ENCODE measurements at regions not wholly inside any gene's neighbourhood (a gene's known extent, or its start where the extent isn't known, plus 50 kb on each side); places are given as distances from the start of the nearest gene placed in this dataset.

- no peaks in the 10 kb centered on the region for H3K36me3 ChIP-seq
- H3K4me3 ChIP-seq = no peak overlapping the region
- DNase-seq (no peak), ATAC-seq (no peak)
- intact Hi-C loops (cut with DNase I) = no loop called here
- TF ChIP-seq, protein P1, sequence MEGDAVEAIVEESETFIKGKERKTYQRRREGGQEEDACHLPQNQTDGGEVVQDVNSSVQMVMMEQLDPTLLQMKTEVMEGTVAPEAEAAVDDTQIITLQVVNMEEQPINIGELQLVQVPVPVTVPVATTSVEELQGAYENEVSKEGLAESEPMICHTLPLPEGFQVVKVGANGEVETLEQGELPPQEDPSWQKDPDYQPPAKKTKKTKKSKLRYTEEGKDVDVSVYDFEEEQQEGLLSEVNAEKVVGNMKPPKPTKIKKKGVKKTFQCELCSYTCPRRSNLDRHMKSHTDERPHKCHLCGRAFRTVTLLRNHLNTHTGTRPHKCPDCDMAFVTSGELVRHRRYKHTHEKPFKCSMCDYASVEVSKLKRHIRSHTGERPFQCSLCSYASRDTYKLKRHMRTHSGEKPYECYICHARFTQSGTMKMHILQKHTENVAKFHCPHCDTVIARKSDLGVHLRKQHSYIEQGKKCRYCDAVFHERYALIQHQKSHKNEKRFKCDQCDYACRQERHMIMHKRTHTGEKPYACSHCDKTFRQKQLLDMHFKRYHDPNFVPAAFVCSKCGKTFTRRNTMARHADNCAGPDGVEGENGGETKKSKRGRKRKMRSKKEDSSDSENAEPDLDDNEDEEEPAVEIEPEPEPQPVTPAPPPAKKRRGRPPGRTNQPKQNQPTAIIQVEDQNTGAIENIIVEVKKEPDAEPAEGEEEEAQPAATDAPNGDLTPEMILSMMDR (IDR thresholded peaks at IDR 0.05) = no peak
- no peak overlapping the region for H3K27ac ChIP-seq
- H3K27me3 ChIP-seq = peaks cover 9% of the 10 kb centered on the region
- no peaks in the 10 kb centered on the region for H3K9me3 ChIP-seq
- no peaks in the 10 kb centered on the region for H3K4me1 ChIP-seq
Measured at GRCh38 chr6:37559050-37559449, 59.4 kb upstream of the CCDC167 start.

- Histone ChIP-seq H3K4me1 (no peaks in the 10 kb centered on the region), H3K27ac (no peak overlapping the region), H3K36me3 (no peaks in the 10 kb centered on the region), H3K27me3 (peaks cover 9% of the 10 kb centered on the region), H3K4me3 (no peak overlapping the region), H3K9me3 (no peaks in the 10 kb centered on the region)
- no peak for DNase-seq
- ATAC-seq = no peak
- intact Hi-C loops (cut with DNase I) = no loop called here
- TF ChIP-seq, protein P1 (IDR thresholded peaks at IDR 0.05) = no peak
Measured at GRCh38 chr6:37558646-37559045, 59.0 kb upstream of the CCDC167 start.

DNA sequence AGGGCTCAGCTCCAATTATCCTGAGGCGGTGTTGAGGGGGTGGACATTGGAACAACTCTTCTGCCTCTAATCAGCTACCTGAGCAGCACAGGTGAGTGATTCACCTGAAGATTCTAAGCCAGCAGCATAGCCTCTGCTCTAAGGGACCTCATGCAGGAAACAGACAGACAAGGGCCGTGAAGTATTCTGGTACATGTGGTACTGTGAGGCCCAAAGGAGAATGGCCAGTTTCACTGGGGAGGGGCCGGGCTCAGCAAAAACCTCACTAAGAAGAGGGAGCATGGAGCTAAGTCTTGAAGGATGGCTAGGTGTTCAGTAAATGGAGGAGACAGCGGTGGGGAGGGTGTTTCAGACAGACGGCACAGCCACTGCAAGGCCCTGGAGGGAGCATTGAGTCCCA lies 58.5 kb upstream of the CCDC167 start:
- Histone ChIP-seq H3K27ac (no peak overlapping the region), H3K9me3 (no peaks in the 10 kb centered on the region), H3K4me1 (no peaks in the 10 kb centered on the region), H3K36me3 (no peaks in the 10 kb centered on the region), H3K4me3 (no peak overlapping the region), H3K27me3 (peaks cover 9% of the 10 kb centered on the region)
- intact Hi-C loops (cut with DNase I) = no loop called here
- ATAC-seq (no peak), DNase-seq (no peak)
- TF ChIP-seq, protein P1 (IDR thresholded peaks at IDR 0.05) = no peak

DNA sequence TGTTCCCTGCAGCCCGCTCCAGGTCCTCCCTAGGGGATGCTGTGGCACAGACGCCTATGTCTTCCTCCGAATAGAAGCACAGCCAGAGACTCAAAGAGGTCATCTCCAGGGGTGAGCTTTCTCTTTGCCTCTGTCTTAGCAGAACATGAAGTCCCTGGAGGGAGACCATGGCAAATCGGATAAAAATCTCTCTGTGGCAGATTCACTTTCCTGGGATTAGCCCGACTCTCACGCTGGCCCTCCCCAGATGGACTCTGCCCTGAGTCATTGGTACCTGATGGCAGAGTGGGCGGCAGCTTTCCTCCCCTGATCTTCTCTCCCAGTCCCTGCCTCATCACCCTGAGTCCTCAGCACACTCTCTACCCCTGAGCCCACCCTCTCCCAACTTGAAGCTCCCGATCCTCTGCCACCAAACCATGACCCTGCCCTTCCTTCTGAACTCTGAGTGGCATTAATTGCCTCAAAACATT lies 58.0 kb upstream of the CCDC167 start:
- H3K4me1 ChIP-seq = no peaks in the 10 kb centered on the region
- peaks cover 9% of the 10 kb centered on the region for H3K27me3 ChIP-seq
- no peak overlapping the region for H3K4me3 ChIP-seq
- no peak for ATAC-seq
- H3K9me3 ChIP-seq = no peaks in the 10 kb centered on the region
- intact Hi-C loops (cut with DNase I) = no loop called here
- H3K36me3 ChIP-seq = no peaks in the 10 kb centered on the region
- no peak for DNase-seq
- TF ChIP-seq, protein P1 (IDR thresholded peaks at IDR 0.05) = no peak
- H3K27ac ChIP-seq = no peak overlapping the region

DNA sequence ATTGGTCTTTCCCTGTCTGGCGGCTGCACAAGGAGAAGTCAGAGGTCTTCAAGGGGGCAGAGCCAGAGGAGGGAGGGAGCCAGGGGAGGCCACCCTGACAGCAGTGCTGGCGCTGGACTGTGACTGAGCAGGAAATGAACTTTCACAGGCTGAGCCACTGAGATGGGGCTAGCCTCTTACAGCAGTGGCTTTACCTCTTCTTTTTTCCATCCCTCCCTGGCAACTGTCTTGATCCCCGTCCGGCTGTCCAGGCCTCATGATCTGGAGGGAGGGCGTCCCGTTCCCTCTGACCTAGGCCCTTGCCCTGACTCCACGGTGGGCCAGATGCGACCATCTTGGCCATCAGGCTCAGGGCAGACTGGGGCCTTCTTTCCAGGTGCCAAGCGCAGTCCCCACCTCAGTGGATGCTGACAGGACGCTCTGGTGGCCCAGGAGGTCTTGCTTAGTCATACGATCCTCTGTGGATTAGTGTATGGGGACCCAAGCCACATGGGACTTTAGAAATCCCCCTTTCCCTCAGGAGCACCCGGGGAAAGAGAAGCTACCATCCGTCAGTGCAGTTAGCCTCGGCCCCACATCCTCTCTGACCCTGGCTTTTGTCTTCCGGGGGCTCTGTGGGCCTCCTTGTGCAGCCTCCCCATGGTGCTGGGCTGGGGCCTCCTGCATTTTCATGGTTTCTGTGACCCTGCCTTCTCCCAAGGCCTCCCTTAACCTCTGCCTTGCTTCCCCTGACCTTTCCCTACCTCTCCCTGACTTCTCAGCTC lies 57.4 kb upstream of the CCDC167 start:
- TF ChIP-seq, protein P1 (IDR thresholded peaks at IDR 0.05) = no peak
- peaks cover 9% of the 10 kb centered on the region for H3K27me3 ChIP-seq
- DNase-seq = no peak
- intact Hi-C loops (cut with DNase I) = no loop called here
- no peaks in the 10 kb centered on the region for H3K36me3 ChIP-seq
- H3K4me1 ChIP-seq = peaks cover under 1% of the 10 kb centered on the region
- no peak for ATAC-seq
- H3K4me3 ChIP-seq = no peak overlapping the region
- no peaks in the 10 kb centered on the region for H3K9me3 ChIP-seq
- H3K27ac ChIP-seq = no peak overlapping the region
